ENCODE measurements at regions not wholly inside any gene's neighbourhood (a gene's known extent, or its start where the extent isn't known, plus 50 kb on each side); places are given as distances from the start of the nearest gene placed in this dataset.

- Mint-ChIP-seq H3K4me3 (no peak overlapping the region), H3K36me3 (ENCODE audit: low read depth) (no peaks in the 10 kb centered on the region), H3K4me1 (no peaks in the 10 kb centered on the region), H3K27me3 (no peaks in the 10 kb centered on the region), H3K27ac (no peak overlapping the region), H3K9me3 (peaks cover 13% of the 10 kb centered on the region)
- ChIA-PET CTCF (no interaction called here), POLR2A (no interaction called here)
- no peak for DNase-seq
These were observed 417.5 kb upstream of the MYT1L start for GRCh38 chr2:2748399-2749205.

DNA sequence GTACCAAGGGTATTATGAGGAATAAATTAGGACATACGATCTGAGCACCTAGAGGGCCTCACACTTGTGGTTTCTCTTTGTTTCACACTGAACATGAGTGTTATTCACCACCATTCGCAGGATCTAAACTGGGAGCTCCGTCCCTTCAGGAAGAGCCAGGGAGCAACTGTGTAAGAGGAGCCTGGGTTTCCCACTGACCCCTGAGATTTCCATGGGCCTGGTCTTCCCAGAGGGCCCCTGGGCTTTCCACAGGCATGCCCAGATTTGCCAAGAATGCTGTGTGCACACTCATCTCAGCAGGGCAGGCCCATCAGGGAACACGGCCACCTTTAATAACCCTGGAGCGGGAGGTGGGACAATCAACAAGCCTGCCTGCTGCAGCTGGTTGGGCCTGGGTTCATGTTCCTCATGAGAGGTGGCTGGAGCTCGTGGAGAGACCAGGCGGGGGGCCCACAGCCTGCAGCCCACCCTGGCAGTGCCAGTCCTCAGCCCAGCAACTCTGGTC, 416.8 kb upstream of the MYT1L start:
- no peak for DNase-seq

DNA sequence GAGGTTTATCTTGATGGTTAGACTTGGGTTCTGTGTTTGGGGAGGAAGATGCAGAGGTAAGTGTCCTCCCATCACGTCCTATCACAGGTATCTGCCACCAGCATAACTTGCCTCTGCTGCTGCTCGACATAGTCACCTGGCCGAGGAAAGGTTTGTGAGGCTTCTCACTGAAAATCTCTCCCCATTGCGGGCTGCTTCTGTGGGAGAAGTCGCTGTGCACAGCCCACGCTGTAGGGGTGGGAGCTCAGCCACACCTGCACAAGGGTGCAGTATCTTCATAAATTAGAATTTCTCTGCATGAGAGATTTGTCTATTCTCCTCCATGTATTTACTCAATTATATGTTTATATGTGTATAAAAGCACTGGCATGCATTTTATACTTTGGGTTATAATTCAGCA, 415.7 kb upstream of the MYT1L start:
- Mint-ChIP-seq H3K36me3 (ENCODE audit: low read depth) (no peaks in the 10 kb centered on the region), H3K27me3 (no peaks in the 10 kb centered on the region), H3K9me3 (peaks cover 5% of the 10 kb centered on the region), H3K27ac (no peak overlapping the region), H3K4me1 (no peaks in the 10 kb centered on the region), H3K4me3 (no peak overlapping the region)
- CTCF ChIA-PET = no interaction called here
- DNase-seq = no peak
- POLR2A ChIA-PET = no interaction called here

More for the DNA sequence above, 416.8 kb upstream of the MYT1L start:
- ChIA-PET POLR2A (no interaction called here), CTCF (no interaction called here)
- H3K36me3 Mint-ChIP-seq (ENCODE audit: low read depth) = no peaks in the 10 kb centered on the region
- no peaks in the 10 kb centered on the region for H3K27me3 Mint-ChIP-seq
- no peak overlapping the region for H3K4me3 Mint-ChIP-seq
- H3K9me3 Mint-ChIP-seq = peaks cover 8% of the 10 kb centered on the region
- no peaks in the 10 kb centered on the region for H3K4me1 Mint-ChIP-seq
- no peak overlapping the region for H3K27ac Mint-ChIP-seq

DNA sequence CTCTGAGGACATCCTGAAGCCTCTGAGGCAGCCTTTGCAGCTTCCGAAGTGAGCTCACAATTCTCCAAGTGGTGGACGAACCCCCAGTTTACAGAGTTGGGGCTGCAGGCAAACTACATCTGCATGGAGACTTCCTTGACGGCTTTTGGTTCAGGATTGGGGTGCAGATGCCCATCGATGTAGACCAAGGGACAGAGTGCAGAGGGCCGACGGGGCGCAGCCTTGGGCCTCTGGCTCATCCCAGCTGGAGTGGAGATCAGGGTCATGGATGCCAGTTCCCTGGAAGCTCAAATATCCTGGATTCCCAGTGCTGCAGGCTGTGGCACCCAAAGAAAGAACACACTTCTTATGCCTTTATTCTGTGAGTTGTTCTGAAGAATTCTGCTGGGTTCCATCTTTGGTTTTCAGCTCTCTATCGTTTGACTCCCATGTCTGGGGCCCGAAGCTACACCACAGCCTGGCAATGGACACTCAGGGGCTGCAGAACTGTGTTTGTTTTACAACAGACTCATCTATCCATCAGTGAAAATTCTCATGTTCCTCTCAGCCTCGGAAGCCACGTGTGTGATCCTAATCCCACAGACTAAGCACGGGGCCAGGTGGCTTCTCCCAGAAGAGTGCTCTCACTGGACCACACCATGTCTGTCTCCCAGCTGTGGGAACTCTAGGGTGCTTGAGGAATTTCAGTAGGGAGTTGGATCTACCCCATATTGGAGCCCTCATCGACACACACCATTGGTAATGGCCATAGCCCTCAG, 414.1 kb upstream of the MYT1L start:
- H3K36me3 Mint-ChIP-seq (ENCODE audit: low read depth) = no peaks in the 10 kb centered on the region
- DNase-seq = no peak
- no peaks in the 10 kb centered on the region for H3K27me3 Mint-ChIP-seq
- ChIA-PET POLR2A (no interaction called here), CTCF (no interaction called here)
- H3K4me3 Mint-ChIP-seq = no peak overlapping the region
- peaks cover 2% of the 10 kb centered on the region for H3K9me3 Mint-ChIP-seq
- no peak overlapping the region for H3K27ac Mint-ChIP-seq
- no peaks in the 10 kb centered on the region for H3K4me1 Mint-ChIP-seq

GRCh38 chr2:2744107-2744506, 413.0 kb upstream of the MYT1L start:
- Mint-ChIP-seq H3K27me3 (no peaks in the 10 kb centered on the region), H3K27ac (no peak overlapping the region), H3K4me1 (no peaks in the 10 kb centered on the region), H3K9me3 (no peaks in the 10 kb centered on the region), H3K4me3 (no peak overlapping the region), H3K36me3 (ENCODE audit: low read depth) (no peaks in the 10 kb centered on the region)
- POLR2A ChIA-PET = no interaction called here
- DNase-seq = no peak
- CTCF ChIA-PET = no interaction called here

DNA sequence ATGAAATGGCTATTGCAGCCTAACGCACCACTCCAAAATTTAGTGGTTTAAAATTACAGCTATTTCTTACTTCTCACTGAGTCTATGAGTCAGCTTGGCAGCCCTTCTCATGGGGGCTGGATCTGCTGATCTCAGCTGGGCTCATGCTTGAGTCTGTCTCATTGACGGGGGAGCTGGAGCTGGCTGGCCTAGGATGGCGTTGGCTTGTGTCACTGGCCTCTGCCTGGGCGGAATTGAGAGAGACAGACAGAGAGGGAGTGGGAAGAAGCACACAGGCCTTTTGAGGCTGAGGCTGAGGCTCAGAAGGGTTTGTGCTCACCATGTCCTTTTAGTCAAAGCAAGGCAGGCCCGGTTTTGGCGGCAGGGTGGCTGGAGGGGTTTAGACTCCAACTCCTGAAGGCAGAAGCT, 412.1 kb upstream of the MYT1L start:
- POLR2A ChIA-PET = no interaction called here
- CTCF ChIA-PET = interaction anchor here (0.7 kb wide), 1 partner anchor 25 kb away, joined by 3 read pairs; no protein-coding TSS in a partner anchor
- no peaks in the 10 kb centered on the region for H3K4me1 Mint-ChIP-seq
- DNase-seq = no peak
- H3K27ac Mint-ChIP-seq = no peak overlapping the region
- H3K36me3 Mint-ChIP-seq (ENCODE audit: low read depth) = no peaks in the 10 kb centered on the region
- H3K9me3 Mint-ChIP-seq = no peaks in the 10 kb centered on the region
- no peaks in the 10 kb centered on the region for H3K27me3 Mint-ChIP-seq
- no peak overlapping the region for H3K4me3 Mint-ChIP-seq

DNA sequence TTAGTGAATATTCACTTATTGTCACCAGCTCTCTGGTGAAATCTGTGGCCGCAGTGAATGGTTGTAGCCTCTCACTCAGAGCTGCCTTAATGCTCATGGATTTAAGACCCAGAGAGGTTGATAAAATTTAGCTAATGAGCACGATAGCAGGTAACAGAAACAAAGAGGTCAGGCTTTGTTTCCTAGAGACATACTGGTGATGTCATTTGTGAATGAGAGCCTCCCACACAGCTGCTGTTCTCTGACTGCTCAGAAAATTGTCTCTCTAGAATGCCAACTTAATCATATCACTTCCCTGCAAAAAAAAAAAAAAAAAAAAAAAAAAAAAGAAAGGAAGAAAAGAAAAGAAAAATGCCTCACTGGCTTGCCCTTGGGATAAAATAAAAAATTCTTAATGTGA, 411.7 kb upstream of the MYT1L start:
- ChIA-PET CTCF (interaction anchor here (0.7 kb wide), 1 partner anchor 25 kb away, joined by 3 read pairs; no protein-coding TSS in a partner anchor), POLR2A (no interaction called here)
- Mint-ChIP-seq H3K27ac (no peak overlapping the region), H3K36me3 (ENCODE audit: low read depth) (no peaks in the 10 kb centered on the region), H3K4me3 (no peak overlapping the region), H3K27me3 (no peaks in the 10 kb centered on the region), H3K9me3 (no peaks in the 10 kb centered on the region), H3K4me1 (no peaks in the 10 kb centered on the region)
- DNase-seq = no peak

GRCh38 chr2:2740238-2740775, 409.2 kb upstream of the MYT1L start:
- Mint-ChIP-seq H3K27ac (no peak overlapping the region), H3K4me1 (no peaks in the 10 kb centered on the region), H3K4me3 (no peak overlapping the region), H3K27me3 (no peaks in the 10 kb centered on the region), H3K36me3 (ENCODE audit: low read depth) (no peaks in the 10 kb centered on the region), H3K9me3 (no peaks in the 10 kb centered on the region)
- ChIA-PET POLR2A (no interaction called here), CTCF (no interaction called here)
- no peak for DNase-seq

GRCh38 chr2:2739231-2739795, 408.2 kb upstream of the MYT1L start:
- H3K9me3 Mint-ChIP-seq = no peaks in the 10 kb centered on the region
- DNase-seq = no peak
- no peaks in the 10 kb centered on the region for H3K36me3 Mint-ChIP-seq (ENCODE audit: low read depth)
- no peak overlapping the region for H3K27ac Mint-ChIP-seq
- H3K27me3 Mint-ChIP-seq = no peaks in the 10 kb centered on the region
- H3K4me3 Mint-ChIP-seq = no peak overlapping the region
- no peaks in the 10 kb centered on the region for H3K4me1 Mint-ChIP-seq
- CTCF ChIA-PET = no interaction called here
- POLR2A ChIA-PET = no interaction called here

- Mint-ChIP-seq H3K36me3 (ENCODE audit: low read depth) (no peaks in the 10 kb centered on the region), H3K4me1 (no peaks in the 10 kb centered on the region), H3K9me3 (no peaks in the 10 kb centered on the region), H3K4me3 (no peak overlapping the region), H3K27ac (no peak overlapping the region), H3K27me3 (no peaks in the 10 kb centered on the region)
- DNase-seq = no peak
- ChIA-PET CTCF (no interaction called here), POLR2A (no interaction called here)
These were observed 407.6 kb upstream of the MYT1L start for GRCh38 chr2:2738684-2739083.

DNA sequence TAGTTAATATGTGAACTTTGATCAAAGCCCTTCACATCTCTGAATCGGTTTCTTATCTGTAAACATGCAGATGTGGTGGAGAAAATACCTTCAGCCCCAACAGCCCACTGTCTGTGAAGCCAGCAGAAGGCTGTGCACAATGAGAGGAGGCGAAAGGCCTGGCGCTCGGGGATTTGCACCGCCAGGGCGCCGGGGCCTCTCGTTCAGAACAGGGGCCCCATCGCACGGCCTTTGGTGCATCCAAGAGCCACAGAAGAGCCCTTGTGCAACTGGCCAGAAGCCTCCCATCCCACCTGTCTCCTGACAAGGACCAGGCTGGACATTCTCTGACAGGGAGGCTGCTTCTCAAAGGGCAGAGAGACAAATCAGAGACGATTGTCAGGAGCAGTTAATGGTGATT, 407.2 kb upstream of the MYT1L start:
- H3K4me1 Mint-ChIP-seq = no peaks in the 10 kb centered on the region

GRCh38 chr2:2735041-2735440, 404.0 kb upstream of the MYT1L start:
- CTCF ChIA-PET = no interaction called here
- H3K36me3 Mint-ChIP-seq (ENCODE audit: low read depth) = no peaks in the 10 kb centered on the region
- POLR2A ChIA-PET = no interaction called here
- no peaks in the 10 kb centered on the region for H3K9me3 Mint-ChIP-seq
- H3K27me3 Mint-ChIP-seq = no peaks in the 10 kb centered on the region
- H3K4me3 Mint-ChIP-seq = no peak overlapping the region
- no peak for DNase-seq
- no peak overlapping the region for H3K27ac Mint-ChIP-seq
- no peaks in the 10 kb centered on the region for H3K4me1 Mint-ChIP-seq

More for the DNA sequence above, 407.2 kb upstream of the MYT1L start:
- Mint-ChIP-seq H3K27me3 (no peaks in the 10 kb centered on the region), H3K36me3 (ENCODE audit: low read depth) (no peaks in the 10 kb centered on the region), H3K4me3 (no peak overlapping the region), H3K9me3 (no peaks in the 10 kb centered on the region), H3K27ac (no peak overlapping the region)
- ChIA-PET CTCF (no interaction called here), POLR2A (no interaction called here)
- no peak for DNase-seq

DNA sequence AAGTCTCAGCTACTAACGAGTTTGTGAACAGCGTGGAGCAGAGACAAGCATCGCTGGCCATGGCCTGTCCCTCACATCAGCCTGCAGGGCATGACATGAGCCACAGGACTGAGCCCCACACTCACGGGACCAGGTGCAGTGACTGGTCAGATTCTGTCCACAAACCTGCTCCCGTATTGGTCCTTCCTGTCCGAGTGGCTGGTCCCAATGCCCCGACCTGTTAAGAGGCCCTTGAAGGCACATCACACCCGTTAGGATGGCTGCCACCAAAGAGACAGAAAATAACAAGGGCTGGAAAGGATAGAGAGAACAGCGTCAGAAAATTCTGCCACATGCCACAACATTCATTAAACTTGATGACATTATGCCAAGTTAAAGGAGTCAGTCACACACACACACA, 403.2 kb upstream of the MYT1L start:
- no peak overlapping the region for H3K4me3 Mint-ChIP-seq
- POLR2A ChIA-PET = no interaction called here
- CTCF ChIA-PET = no interaction called here
- H3K27ac Mint-ChIP-seq = no peak overlapping the region
- no peaks in the 10 kb centered on the region for H3K9me3 Mint-ChIP-seq
- H3K36me3 Mint-ChIP-seq (ENCODE audit: low read depth) = no peaks in the 10 kb centered on the region
- H3K4me1 Mint-ChIP-seq = no peaks in the 10 kb centered on the region
- no peaks in the 10 kb centered on the region for H3K27me3 Mint-ChIP-seq
- DNase-seq = no peak

Data from activated CD4-positive, alpha-beta T cell treated with anti-CD3 and anti-CD28 coated beads, Interleukin-2, amount 10 ng/mL, durations not matched to agents 7 days and 5 days (primary cell).